PC-9 (cell line): ENCODE measurements at regions not wholly inside any gene's neighbourhood (a gene's known extent, or its start where the extent isn't known, plus 50 kb on each side); places are given as distances from the start of the nearest gene placed in this dataset.

ENCODE experiments used
- EZH2 ChIP-seq: fragments of 200-600 bp; sonication (generic); IDR thresholded peaks from 2 replicates; pipeline ENCODE4 v1.8.0; 2017; ENCODE audit warnings: antibody characterized with exemption, low read depth
- TF ChIP-seq, protein P1 (sequence below): fragments of 200-600 bp; sonication (generic); conservative IDR thresholded peaks from 2 replicates; pipeline ENCODE4 v1.6.1; 2017; ENCODE audit warnings: mixed run types, antibody characterized with exemption, mild to moderate bottlenecking, moderate library complexity

DNA sequence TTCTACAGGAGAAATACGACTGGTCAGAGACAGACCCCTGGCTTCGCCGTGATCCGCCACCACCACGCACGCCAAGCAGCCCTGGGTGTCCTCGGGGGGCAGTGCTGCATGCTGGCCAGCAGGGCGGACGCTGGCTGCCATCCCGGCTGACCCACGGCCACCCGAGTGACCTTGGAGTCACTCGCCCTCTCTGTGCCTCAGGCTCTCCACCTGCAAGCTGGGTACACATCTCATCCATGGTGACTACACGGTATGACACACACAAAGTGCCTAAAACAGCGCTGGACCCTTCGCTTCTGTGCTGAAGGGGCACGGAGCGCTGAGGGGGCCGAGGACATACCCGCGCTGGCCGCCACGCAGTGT, 62.0 kb upstream of the RNF32 start:
- TF ChIP-seq, protein P1, sequence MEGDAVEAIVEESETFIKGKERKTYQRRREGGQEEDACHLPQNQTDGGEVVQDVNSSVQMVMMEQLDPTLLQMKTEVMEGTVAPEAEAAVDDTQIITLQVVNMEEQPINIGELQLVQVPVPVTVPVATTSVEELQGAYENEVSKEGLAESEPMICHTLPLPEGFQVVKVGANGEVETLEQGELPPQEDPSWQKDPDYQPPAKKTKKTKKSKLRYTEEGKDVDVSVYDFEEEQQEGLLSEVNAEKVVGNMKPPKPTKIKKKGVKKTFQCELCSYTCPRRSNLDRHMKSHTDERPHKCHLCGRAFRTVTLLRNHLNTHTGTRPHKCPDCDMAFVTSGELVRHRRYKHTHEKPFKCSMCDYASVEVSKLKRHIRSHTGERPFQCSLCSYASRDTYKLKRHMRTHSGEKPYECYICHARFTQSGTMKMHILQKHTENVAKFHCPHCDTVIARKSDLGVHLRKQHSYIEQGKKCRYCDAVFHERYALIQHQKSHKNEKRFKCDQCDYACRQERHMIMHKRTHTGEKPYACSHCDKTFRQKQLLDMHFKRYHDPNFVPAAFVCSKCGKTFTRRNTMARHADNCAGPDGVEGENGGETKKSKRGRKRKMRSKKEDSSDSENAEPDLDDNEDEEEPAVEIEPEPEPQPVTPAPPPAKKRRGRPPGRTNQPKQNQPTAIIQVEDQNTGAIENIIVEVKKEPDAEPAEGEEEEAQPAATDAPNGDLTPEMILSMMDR, result no peak
- no peak for TF ChIP-seq EZH2
